ENCODE measurements at regions not wholly inside any gene's neighbourhood (a gene's known extent, or its start where the extent isn't known, plus 50 kb on each side); places are given as distances from the start of the nearest gene placed in this dataset.
"Not testable (repeated sequence)": the region's sequence is repeated elsewhere in the genome, so short reads cannot be mapped to it uniquely, and the experiment has no call there.

GRCh38 chr22:27250886-27251285, 550.7 kb downstream of the MN1 start:
- no peaks in the 10 kb centered on the region for H3K27me3 ChIP-seq
- peaks cover 0 to 1% of the 10 kb centered on the region in 2 donors for H3K4me1 ChIP-seq
- H3K4me3 ChIP-seq (replicated peaks in 1 of 3), result no peak overlapping the region
- H3K9me3 ChIP-seq, result no peaks in the 10 kb centered on the region
- 89 to 92% methylated on average over 5 of the region's 5 CpGs for WGBS, 2 donors
- TF ChIP-seq, protein P1, sequence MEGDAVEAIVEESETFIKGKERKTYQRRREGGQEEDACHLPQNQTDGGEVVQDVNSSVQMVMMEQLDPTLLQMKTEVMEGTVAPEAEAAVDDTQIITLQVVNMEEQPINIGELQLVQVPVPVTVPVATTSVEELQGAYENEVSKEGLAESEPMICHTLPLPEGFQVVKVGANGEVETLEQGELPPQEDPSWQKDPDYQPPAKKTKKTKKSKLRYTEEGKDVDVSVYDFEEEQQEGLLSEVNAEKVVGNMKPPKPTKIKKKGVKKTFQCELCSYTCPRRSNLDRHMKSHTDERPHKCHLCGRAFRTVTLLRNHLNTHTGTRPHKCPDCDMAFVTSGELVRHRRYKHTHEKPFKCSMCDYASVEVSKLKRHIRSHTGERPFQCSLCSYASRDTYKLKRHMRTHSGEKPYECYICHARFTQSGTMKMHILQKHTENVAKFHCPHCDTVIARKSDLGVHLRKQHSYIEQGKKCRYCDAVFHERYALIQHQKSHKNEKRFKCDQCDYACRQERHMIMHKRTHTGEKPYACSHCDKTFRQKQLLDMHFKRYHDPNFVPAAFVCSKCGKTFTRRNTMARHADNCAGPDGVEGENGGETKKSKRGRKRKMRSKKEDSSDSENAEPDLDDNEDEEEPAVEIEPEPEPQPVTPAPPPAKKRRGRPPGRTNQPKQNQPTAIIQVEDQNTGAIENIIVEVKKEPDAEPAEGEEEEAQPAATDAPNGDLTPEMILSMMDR (IDR thresholded peaks at IDR 0.05), result no peak
- no peak for TF ChIP-seq POLR2A (IDR thresholded peaks at IDR 0.05)
- H3K36me3 ChIP-seq, result no peaks in the 10 kb centered on the region
- H3K27ac ChIP-seq, result no peak overlapping the region
- intact Hi-C loops (cut with DNase I), result no loop called here
- DNase-seq, result no peak

DNA sequence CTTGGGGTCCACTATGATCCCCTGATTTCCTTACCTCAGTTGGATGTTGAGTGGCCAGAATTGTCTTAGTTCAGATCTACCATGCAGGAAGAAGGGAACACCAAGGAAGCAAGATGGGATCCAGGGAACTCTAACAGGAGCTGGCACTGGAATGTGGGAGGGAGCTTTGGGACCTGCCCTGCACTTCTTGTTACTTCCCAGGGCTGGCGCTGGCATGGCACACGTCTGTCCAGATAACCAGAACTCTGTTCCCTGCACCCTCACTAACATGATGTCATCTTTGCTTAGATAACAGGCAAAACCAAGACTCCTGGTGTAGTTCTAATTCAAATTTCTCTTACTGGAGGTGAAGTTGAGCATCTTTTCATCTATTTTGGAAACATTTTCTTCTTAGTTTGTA, 550.0 kb downstream of the MN1 start:
- H3K36me3 ChIP-seq, result no peaks in the 10 kb centered on the region
- DNase-seq, result no peak
- no peak overlapping the region for H3K27ac ChIP-seq
- no peak for TF ChIP-seq POLR2A (IDR thresholded peaks at IDR 0.05)
- TF ChIP-seq, protein P1 (IDR thresholded peaks at IDR 0.05), result no peak
- WGBS, 2 donors, result 82 to 88% methylated on average over 2 of the region's 2 CpGs
- H3K4me1 ChIP-seq, result no peaks in the 10 kb centered on the region
- no peaks in the 10 kb centered on the region for H3K9me3 ChIP-seq
- H3K4me3 ChIP-seq (replicated peaks in 1 of 3), result no peak overlapping the region
- no peaks in the 10 kb centered on the region for H3K27me3 ChIP-seq
- intact Hi-C loops (cut with DNase I), result no loop called here

- intact Hi-C loops (cut with DNase I), result no loop called here
- Histone ChIP-seq H3K27ac (no peak overlapping the region), H3K9me3 (no peaks in the 10 kb centered on the region), H3K27me3 (no peaks in the 10 kb centered on the region), H3K4me3 (replicated peaks in 1 of 3) (no peak overlapping the region), H3K4me1 (no peaks in the 10 kb centered on the region), H3K36me3 (no peaks in the 10 kb centered on the region)
- WGBS, 2 donors, result 89 to 91% methylated on average over 9 of the region's 9 CpGs
- TF ChIP-seq, protein P1 (IDR thresholded peaks at IDR 0.05), result no peak
- TF ChIP-seq POLR2A (IDR thresholded peaks at IDR 0.05), result no peak
- DNase-seq, result peak; percentile 4 to 8
Observed at GRCh38 chr22:27252282-27253049, 549.1 kb downstream of the MN1 start.

DNA sequence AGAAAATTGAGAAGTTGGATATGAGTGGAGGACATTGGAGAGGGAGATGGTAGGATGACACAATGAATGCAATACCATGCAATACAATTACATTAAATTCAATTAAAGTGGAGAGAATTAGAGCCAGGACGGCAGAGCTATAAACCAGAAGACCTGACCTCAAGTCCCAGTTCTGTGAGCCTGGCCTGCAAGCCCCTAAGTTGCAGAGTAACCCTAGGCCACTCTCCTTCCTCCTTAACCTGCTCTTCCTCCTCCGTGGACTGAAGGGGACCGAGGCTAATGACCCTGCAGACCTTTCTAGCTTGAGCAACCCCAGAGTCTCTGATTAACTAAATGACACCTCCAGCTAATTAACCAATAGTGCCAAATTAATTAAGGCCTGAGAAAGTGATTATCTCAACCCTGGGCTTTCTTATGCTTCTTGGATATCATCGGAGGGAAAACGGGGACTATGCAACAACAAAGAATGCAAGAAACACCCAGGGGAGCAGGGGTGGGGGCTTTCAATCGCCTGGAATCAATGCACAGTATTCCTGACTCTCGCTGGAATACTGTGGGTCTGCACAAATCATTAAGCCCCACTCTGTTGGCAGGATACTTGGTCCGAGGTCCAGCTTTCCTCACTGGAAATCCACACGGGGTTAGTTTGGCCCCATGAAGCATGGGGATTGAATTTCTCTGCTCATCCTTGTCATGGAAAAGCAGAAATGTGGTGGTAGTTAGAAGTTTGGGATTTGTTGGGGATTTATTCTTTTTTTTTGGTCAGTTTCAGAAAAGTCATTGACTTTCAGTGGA, 548.3 kb downstream of the MN1 start:
- H3K27ac ChIP-seq, result no peak overlapping the region
- no peaks in the 10 kb centered on the region for H3K9me3 ChIP-seq
- H3K4me3 ChIP-seq (replicated peaks in 1 of 3), result no peak overlapping the region
- no peaks in the 10 kb centered on the region for H3K4me1 ChIP-seq
- no peak for TF ChIP-seq POLR2A (IDR thresholded peaks at IDR 0.05)
- TF ChIP-seq, protein P1 (IDR thresholded peaks at IDR 0.05), result no peak
- no peak for DNase-seq
- no peaks in the 10 kb centered on the region for H3K36me3 ChIP-seq
- WGBS, 2 donors, result 83 to 89% methylated on average over 9 of the region's 9 CpGs
- intact Hi-C loops (cut with DNase I), result no loop called here
- no peaks in the 10 kb centered on the region for H3K27me3 ChIP-seq

DNA sequence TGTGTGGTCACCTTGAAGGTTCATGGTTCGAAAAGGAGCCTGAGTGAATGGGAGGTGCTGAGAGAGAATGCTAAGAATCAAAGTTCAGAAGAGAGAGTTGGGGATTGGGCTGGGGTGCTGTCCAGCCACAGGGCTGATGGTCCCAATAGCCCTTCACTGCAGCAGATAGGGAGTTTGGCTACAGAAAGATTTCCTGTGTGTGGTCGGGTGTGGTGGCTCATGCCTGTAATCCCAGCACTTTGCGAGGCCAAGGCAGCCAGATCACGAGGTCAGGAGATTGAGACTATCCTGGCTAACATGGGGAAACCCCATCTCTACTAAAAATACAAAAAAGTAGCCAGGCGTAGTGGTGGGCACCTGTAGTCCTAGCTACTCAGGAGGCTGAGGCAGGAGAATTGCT, 547.5 kb downstream of the MN1 start:
- H3K4me3 ChIP-seq (replicated peaks in 1 of 3); H3K27me3 ChIP-seq; DNase-seq; intact Hi-C loops (cut with DNase I); H3K4me1 ChIP-seq; H3K9me3 ChIP-seq; H3K36me3 ChIP-seq; H3K27ac ChIP-seq: not testable (repeated sequence)
- WGBS, 2 donors, result 80 to 95% methylated on average over 5 of the region's 5 CpGs
